ENCODE measurements at regions not wholly inside any gene's neighbourhood (a gene's known extent, or its start where the extent isn't known, plus 50 kb on each side); places are given as distances from the start of the nearest gene placed in this dataset.

- 87% methylated on average over 5 of the region's 5 CpGs for WGBS
- no peaks in the 10 kb centered on the region for H3K4me1 ChIP-seq (ENCODE audit: control insufficient read depth in 4 of 4, insufficient read depth in 4 of 4, low read length in 3 of 4)
- H3K4me3 ChIP-seq (ENCODE audit: low read depth in 1 of 3, low read length in 3 of 3): no peak overlapping the region
- H3K27me3 ChIP-seq (ENCODE audit: control insufficient read depth in 4 of 4, insufficient read depth in 4 of 4, low read length in 3 of 4): no peaks in the 10 kb centered on the region
- H3K9ac ChIP-seq (ENCODE audit: low read depth in 1 of 2, low read length in 2 of 2): no peak overlapping the region
- no peak overlapping the region for H3K27ac ChIP-seq (ENCODE audit: low read depth in 1 of 2, low read length in 2 of 2)
- H3K9me3 ChIP-seq (ENCODE audit: control insufficient read depth in 4 of 4, low read length in 3 of 4): no peaks in the 10 kb centered on the region
- no peak for DNase-seq (ENCODE audit: low spot score)
- H3K36me3 ChIP-seq (ENCODE audit: control insufficient read depth in 4 of 4, insufficient read depth in 3 of 4, low read depth in 1 of 4, low read length in 3 of 4): no peaks in the 10 kb centered on the region
- no peak for TF ChIP-seq EGR1 (IDR thresholded peaks at IDR 0.05; ENCODE audit: low read depth in 2 of 2)
- no peak for TF ChIP-seq FOXA2 (IDR thresholded peaks at IDR 0.05)
- no peak for TF ChIP-seq REST (IDR thresholded peaks at IDR 0.05)
- TF ChIP-seq RAD21 (IDR thresholded peaks at IDR 0.05): no peak
- TF ChIP-seq FOXA1 (IDR thresholded peaks at IDR 0.05): no peak
- no peak for TF ChIP-seq HNF4G (IDR thresholded peaks at IDR 0.05)
- TF ChIP-seq JUND (IDR thresholded peaks at IDR 0.05): no peak
- no peak for TF ChIP-seq MAX (IDR thresholded peaks at IDR 0.05)
- TF ChIP-seq RXRA (IDR thresholded peaks at IDR 0.05): no peak
These were observed 199.1 kb upstream of the OR13F1 start for GRCh38 chr9:104304925-104305324.

- no peak overlapping the region for H3K9ac ChIP-seq (ENCODE audit: low read depth in 1 of 2, low read length in 2 of 2)
- no peak overlapping the region for H3K4me3 ChIP-seq (ENCODE audit: low read depth in 1 of 3, low read length in 3 of 3)
- no peaks in the 10 kb centered on the region for H3K36me3 ChIP-seq (ENCODE audit: control insufficient read depth in 4 of 4, insufficient read depth in 3 of 4, low read depth in 1 of 4, low read length in 3 of 4)
- DNase-seq (ENCODE audit: low spot score): no peak
- TF ChIP-seq HNF4G (IDR thresholded peaks at IDR 0.05) (no peak), MAX (IDR thresholded peaks at IDR 0.05) (no peak), HNF4A (conservative IDR thresholded peaks at IDR 0.05) (no peak), TAF1 (conservative IDR thresholded peaks at IDR 0.05) (no peak), ZBTB33 (IDR thresholded peaks at IDR 0.05) (no peak), CTCF (IDR thresholded peaks at IDR 0.05; ENCODE audit: low read depth, low read length, missing input control) (no peak), RAD21 (IDR thresholded peaks at IDR 0.05) (no peak), ATF3 (IDR thresholded peaks at IDR 0.05) (no peak), FOXA1 (IDR thresholded peaks at IDR 0.05) (no peak), REST (IDR thresholded peaks at IDR 0.05) (no peak), NR2F2 (IDR thresholded peaks at IDR 0.05) (no peak), FOXA2 (IDR thresholded peaks at IDR 0.05) (no peak), RXRA (IDR thresholded peaks at IDR 0.05) (no peak)
- WGBS: 80% methylated on average over 5 of the region's 5 CpGs
- H3K4me1 ChIP-seq (ENCODE audit: control insufficient read depth in 4 of 4, insufficient read depth in 4 of 4, low read length in 3 of 4): no peaks in the 10 kb centered on the region
- no peak overlapping the region for H3K27ac ChIP-seq (ENCODE audit: low read depth in 1 of 2, low read length in 2 of 2)
- H3K9me3 ChIP-seq (ENCODE audit: control insufficient read depth in 4 of 4, low read length in 3 of 4): no peaks in the 10 kb centered on the region
- no peaks in the 10 kb centered on the region for H3K27me3 ChIP-seq (ENCODE audit: control insufficient read depth in 4 of 4, insufficient read depth in 4 of 4, low read length in 3 of 4)
These were observed 190.5 kb upstream of the OR13F1 start for GRCh38 chr9:104313396-104314110.

All from liver (tissue), 8 donors.